ENCODE measurements at regions not wholly inside any gene's neighbourhood (a gene's known extent, or its start where the extent isn't known, plus 50 kb on each side); places are given as distances from the start of the nearest gene placed in this dataset.
"Not testable (repeated sequence)": the region's sequence is repeated elsewhere in the genome, so short reads cannot be mapped to it uniquely, and the experiment has no call there.

DNA sequence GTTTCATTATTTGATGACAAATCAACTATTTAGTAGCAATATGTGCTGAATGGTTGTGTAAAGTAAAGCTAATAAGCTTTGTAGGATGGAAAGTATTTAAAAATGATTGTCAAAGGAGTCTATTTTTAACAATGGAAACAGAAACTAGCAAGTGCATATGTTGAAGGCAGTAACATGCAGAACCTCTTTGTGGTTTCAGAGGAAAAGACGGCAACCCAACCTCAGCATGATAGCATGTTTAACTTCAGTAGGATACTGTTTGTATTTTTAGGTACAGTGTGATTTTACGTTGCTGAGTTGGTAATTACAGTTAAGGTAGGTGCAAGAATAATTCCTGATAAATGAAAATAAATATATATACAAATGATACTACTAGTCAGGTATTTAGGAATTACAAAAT is 545.4 kb downstream of the CDY1 start:
- not testable (repeated sequence) for DNase-seq

DNA sequence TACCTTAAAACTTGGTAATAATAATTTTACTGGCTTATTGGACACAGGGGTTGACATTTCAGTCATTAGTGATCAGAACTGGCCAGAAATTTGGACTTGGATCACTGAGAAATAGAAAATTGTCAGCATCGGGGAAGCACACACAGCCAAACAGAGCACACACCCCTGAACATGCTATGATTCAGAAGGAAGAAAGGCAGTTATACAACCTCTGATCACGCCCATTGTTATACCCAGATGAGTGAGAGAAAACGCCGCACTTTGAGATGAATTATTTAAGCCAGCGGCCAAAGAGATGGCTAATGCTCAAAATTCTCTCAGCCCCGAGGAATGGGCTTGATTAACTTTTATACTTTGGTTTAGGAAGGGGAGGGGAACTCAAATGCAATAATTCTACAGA is 557.4 kb downstream of the CDY1 start:
- DNase-seq, result not testable (repeated sequence)

DNA sequence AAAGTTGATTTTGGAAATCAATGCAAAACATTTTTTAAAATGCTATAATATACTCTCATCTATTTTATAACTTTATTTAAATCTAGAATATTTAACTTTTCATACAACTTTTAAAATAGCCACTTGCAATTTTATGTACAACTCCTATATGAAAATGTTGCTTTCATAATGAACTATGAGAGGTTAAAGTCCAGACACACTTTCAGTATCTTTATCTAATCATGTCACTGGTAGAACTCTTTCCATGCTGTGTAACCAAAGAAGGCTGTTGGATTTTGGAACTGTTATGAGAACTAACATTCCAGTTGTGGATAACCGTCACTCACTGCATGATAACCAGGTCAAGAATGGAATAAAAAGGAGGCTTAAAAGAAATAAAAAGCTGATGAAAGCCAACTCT is 603.1 kb downstream of the CDY1 start:
- DNase-seq, result not testable (repeated sequence)

DNA sequence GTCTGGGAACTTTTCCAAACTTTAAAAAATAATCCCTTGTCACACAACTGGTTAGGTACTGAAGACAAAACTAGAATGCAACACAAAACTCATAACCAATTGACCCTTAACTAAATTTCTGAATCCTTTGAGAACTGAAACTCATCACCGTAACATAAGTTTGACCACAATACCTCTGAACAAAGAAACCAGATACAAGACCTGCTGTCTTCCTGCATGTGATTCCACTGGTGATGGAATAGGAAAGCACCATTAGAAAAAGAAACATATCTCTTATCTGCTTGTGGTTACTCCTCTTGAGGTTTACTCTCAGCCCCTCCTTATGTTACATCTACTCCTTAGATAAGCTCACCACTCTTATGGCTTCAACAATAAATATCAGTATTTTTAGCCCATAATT is 603.6 kb downstream of the CDY1 start:
- not testable (repeated sequence) for DNase-seq

DNA sequence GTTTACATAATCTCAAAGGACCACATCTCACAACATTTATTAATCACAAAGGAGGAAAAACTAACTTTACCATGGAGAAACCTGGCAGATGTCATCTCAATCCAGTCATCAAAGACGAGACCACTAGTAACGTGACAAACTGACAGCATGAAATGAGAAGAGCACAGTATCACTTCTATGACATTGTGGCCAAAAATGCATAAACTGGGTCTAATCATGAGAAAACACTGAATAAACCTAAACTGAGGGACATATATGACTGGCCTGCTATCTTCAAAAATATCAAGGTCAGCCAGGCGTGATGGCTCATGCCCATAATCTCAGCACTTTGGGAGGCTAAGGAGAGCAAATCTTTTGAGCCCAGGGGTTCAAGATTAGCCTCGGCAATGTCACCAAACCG is 619.0 kb downstream of the CDY1 start:
- DNase-seq, result not testable (repeated sequence)

DNA sequence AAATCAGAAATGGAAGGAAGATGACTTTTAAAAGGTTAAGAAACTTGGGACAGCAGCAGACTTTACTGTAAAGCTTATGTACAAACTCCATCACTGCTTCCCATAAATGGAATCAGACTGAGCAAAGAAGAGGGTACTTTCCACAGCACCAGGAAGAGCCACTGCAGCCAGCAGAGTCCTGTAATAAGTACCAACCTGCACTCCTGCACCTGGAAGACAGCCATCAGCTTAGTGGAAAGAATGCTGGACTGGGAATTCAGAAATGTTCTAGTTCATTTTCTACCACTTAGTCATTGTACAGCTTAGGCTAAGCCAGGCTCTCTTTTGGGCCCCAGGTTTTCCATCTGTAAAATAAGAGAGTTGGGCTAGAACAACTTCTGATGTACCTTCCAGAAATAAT is 632.3 kb downstream of the CDY1 start:
- DNase-seq, result not testable (repeated sequence)

DNA sequence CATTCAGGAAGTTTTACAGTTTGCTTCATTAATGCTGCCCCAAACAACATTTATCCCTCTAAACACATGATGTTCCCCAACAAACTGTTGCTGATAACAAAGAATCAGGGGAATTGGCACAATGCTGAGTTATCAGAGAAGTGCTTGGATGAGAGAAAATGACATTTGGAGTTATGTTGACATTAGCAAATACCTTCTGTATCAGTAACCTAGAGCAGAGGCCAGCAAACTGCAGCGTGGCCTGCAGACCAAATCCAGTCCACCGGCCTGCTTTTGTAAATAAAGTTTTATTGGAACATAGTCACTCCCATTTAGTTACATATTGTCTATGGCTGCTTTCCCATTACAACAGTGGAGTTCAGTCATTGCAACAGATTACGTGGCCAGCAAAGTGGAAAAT is 643.5 kb downstream of the CDY1 start:
- DNase-seq, result not testable (repeated sequence)

DNA sequence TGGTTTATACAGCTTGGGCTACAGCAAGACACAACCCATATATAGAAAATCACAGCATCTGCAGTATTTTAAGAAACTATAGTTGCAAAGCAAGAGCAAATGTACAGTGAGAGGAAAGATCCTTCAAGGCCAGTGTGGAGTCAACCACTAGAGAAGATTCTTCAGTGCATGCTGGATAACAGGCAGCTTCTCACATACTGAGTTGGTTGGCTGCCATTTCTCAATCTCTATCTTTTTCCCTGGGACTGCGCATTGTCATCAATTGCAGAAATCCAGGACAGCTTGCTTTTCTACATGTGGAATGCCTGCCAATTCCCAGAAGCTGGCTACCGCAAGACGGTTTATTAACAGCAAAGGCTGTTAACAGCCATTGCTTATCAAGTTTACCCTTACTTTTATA is 646.5 kb downstream of the CDY1 start:
- not testable (repeated sequence) for DNase-seq

DNA sequence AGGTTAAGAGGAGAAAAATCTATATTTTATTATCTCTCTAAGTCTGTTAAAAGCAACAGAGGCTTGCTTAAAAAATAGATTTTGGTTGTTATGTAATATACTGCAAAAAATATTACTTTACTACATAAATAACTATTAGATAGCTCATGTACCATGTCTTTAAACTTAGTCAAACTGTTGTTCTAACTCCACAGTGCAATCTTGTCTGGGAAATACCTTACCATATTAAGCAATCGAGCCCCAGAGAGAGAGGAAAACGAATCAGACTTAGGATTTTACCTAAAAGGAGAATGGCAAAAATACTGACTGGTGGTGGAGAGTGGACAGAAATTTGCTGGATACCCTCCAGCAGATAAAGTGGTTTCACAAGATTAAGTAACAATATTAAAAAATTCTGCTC is 647.0 kb downstream of the CDY1 start:
- not testable (repeated sequence) for DNase-seq

DNA sequence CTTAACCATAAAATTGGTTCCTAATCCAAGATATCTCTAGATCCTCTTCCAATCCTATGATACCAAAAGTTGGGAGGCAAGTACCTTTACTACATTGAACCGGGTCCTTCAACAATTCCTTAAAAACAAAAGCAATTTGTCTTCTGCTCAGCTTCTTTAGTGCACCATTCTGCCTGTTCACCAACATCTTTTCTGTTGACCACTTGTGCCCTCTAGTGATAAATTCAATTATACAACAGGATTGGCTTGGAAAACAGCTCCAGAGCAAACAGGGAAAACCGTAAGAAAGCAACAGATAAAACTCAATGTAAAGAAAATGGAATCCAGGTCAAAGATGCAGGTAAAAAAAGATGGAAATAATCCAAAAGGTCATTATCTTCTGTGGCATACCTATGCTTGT is 651.2 kb downstream of the CDY1 start:
- DNase-seq, result not testable (repeated sequence)

DNA sequence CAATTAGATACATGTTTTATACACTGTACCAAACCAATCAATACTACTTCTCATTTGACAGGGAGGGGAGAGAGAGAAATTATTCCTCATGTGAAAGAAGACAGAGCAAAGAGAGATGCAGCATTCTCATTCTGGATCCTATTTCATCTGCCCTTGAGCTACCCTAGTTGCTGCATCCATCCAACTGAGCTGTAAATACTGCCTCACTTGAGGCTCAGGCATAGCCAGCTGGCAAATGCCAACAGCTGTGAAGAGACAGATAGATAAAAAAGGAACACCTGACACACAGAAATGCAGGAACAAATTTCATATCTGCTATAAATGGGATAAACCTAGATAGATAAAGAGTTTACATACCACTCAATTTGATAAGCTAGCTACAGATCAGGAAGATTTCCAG is 684.1 kb downstream of the CDY1 start:
- not testable (repeated sequence) for DNase-seq

DNA sequence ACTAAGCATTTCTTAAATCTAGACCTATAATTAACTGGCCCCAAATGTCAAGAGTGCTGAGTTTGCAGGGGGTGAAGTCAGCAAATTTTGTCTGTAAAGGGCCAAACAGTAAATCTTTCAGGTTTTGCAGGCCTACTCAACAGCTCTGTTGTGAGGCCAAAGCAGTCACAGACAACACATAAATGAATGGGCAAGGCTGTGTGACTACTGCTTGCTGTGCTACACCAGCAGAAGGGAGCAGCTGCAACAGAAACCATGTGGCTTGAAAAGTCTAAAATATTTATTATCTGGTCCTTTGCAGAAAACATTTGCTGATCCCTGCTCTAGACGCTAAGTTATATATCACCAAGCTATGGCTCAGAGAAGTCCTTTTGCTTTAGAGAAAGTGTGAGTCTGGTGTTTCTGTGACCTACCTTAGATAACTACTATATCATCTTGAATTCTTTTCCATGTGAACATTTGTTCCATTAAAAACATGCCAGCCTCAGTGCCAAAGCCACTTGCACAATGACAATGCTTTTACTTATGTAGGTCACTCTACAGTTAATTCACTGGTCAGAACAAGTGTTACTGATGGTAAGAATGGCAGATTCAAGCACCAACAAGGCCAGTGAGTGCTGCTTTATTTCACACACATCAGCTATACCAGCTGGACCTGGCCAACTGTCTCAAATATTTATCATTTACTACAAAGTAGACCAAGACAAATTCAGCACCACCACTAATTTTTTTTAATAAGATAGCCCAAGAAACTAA is 684.9 kb downstream of the CDY1 start:
- not testable (repeated sequence) for DNase-seq

DNA sequence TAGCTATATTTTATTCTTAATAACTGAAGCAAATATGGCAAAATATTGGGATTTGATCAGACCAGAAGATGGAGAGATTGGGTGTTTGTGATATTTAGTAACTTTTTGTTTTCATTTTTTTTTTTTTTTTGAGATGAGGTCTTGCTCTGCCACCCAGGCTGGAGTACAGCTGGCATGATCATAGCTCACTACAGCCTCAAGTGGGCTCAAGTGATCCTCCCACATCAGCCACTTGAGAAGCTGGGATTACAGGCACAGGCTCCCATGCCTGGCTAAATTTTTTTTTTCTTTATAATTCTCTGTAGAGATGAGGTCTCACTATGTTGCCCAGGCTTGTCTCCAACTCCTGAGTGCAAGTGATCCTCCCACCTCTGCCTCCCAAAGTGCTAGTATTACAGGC is 686.4 kb downstream of the CDY1 start:
- DNase-seq, result not testable (repeated sequence)

DNA sequence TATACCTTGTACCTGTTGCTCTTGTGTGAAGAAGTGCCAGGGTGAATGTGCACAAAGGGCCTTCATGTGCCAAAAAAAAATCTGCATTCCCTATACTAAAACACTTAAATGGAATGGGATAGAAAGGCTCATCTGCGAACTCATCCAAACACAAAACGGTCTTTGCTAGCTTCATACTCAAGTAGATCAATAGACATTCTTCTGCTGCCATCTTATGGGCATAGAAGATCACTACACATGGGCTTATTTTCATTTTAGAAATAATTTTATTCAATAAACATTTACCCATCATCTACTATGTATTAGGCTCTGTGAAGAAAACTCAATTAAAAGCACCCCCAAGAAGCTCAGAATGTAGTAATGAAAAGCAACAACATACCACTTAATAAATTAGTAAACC is 693.1 kb downstream of the CDY1 start:
- DNase-seq, result not testable (repeated sequence)

DNA sequence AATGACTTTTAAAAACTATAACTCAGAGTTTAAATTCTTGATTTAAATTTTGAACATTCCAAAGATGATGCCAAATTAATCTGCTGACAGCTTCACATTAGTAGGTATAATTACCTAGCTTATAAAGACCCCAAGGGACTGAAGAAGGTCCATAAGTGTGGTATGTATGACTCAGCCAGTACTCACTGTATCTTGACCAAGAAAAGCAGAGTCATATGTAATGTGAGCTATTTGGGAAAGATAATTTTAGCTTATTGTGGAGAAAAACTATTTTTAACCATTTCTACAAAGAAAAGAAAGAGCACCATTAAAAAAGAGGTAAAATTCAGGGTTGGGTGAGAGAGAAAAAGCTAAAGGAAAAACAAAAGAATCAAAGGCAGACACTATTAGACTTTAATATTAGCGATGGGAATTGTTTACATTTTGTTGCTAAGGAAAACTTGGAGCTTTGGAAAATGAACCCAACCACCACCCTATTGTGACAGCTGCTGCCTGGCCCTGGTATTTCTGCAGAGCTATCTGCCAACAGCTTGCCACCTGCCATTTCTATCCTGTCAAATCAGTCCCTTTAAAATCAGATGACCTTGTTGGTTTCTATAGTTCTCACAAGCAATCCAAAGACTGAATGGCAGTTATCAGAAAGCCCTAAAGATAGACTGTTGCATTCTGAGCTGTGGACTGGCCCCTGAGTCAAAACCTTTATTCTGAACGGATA is 697.7 kb downstream of the CDY1 start:
- not testable (repeated sequence) for DNase-seq

DNA sequence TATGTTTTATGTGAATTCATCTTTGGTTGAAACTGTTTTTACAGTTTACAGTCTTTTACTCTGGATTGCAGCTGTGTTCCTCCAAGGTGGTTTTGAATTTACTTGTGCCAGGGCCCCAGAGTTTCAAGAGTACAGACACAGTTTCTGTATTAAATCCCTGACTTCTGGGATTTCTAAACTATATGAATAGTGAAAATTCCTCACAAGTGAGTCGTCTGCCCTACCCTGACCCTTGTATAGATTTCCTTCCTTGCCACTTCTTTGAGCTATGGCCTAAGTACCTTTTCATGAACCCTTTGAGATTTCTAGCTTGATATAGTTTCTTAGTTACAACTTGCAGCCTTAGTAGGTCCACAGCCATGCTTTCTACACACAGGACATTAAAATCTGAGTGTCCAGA is 700.8 kb downstream of the CDY1 start:
- DNase-seq, result not testable (repeated sequence)

DNA sequence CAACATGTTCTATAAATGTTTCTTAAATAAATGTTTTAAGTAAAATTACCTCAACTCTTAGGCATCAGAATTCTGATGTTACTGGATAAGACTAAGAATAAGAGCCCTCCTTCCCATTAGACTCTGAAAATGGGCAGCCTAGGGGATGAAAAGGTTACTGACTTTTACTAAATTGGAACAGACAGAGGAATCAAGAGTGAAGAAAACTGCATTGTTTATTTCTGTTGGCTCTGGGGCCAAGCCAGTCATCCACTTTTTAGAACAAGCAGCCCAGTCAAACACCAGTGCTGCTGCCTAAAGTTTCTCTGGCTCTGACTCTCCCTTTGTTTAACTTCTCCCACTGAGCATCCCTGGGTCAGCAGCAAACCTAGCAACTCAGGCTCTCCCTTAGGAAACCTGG is 731.0 kb downstream of the CDY1 start:
- not testable (repeated sequence) for DNase-seq

DNA sequence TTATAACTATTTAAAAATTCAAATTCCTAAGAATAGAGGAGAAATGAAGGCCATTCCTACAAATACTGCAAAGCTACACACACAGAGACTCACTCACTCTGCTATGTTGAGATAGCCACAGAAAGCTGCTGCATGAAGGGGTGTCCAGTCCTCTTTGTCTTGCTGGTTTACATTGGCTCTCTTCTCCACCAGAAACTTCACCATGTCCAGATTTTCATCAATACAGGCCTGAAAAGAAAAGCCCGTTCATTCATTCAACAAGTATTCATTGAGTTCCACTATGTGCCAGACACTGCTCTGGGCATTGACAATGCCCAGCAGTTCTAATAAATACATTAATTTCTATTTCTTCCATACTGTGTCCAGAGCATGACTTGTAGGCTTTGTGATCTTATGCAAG is 732.3 kb downstream of the CDY1 start:
- no peak for DNase-seq

DNA sequence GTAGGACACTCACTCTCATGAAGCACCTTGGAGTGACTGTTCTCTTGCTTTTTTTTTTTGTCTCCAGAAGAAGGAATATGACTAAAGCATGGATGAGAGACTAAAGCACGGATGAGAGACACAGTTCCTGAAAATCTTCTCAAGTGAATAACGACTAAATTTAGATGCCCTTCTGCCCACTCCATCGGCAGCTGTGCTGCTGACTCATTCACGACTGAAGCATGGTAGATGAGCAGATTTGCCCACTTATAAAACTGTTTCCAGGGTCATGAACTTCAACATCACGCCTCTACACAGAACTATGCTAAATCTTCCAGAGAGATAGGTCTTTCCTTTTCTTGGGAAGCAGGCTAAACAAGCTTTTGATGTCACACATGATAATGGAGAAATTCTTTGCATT is 738.0 kb downstream of the CDY1 start:
- not testable (repeated sequence) for DNase-seq

DNA sequence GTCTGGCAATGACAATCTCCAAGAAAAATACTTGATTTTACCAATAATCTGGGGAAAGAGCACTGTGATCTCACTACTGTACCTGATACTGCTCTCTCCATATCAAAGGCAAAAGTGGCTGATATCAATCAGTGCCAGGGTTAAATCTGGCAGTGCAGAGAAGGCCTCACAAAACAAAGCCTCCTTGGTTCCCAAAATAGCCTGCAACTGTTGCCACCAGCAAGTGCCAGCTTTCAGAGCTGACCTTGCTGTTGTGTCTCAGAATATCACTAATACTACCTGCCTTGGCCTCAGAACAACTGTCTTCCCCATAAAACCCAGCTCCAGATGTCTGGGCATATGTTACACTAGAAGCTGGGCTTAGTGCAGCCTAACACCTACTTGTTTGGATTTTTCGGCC is 738.6 kb downstream of the CDY1 start:
- not testable (repeated sequence) for DNase-seq

DNA sequence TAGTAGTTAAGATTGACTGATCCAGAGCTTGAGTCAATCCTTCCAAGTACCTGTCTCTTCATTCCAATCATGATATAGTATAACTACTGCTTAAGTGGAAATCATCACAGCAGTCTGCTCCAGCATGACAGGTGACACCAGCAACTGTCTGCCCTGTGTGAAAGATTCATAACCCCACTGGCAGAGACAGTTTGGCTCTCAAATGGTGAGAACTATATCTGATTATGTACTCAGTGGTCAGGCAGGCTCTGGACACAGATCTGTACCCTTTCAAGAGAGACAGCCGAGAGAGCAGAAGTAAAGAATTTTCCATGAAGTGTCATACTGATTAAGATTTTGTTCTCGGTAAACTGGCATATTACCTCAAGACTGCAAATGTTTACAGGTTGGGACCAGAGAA is 741.5 kb downstream of the CDY1 start:
- not testable (repeated sequence) for DNase-seq

DNA sequence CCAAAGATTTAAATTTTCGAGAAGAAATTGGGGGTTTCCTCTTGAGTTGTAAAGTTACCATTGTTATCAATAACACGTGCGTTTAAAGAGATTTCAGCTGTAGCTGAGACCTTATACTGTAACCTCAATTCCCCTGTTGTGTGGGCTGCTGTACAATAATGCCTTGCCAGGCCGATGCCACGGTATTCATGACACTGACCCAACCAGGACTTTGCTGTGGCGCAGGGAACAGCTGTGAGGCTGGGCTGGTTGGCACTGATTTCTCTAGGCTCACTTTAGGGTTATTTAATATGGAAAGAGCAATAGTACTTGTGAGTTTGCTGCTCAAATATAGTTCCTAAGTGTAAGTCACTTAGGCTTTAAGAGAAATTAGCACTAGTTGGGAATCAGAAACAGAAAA is 744.2 kb downstream of the CDY1 start:
- not testable (repeated sequence) for DNase-seq

DNA sequence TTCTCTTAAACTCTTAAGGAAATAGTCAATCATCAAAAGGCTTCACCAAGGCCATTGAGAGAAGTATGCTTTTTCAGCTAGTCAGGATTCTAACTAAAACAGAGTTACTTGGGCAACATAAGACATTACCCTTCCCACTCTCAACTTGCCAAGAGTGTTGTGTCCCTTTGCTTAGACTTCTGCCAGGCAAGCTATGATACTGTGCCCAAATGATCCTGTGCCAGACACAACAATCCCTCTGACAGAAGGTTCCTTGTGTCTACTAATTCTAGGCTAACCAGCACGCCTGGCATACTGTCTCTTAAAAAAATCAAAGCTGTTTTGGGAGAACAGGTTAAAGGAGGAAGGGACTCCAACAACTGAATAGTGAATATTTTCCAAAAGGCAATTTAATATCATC is 750.6 kb downstream of the CDY1 start:
- DNase-seq, result not testable (repeated sequence)

DNA sequence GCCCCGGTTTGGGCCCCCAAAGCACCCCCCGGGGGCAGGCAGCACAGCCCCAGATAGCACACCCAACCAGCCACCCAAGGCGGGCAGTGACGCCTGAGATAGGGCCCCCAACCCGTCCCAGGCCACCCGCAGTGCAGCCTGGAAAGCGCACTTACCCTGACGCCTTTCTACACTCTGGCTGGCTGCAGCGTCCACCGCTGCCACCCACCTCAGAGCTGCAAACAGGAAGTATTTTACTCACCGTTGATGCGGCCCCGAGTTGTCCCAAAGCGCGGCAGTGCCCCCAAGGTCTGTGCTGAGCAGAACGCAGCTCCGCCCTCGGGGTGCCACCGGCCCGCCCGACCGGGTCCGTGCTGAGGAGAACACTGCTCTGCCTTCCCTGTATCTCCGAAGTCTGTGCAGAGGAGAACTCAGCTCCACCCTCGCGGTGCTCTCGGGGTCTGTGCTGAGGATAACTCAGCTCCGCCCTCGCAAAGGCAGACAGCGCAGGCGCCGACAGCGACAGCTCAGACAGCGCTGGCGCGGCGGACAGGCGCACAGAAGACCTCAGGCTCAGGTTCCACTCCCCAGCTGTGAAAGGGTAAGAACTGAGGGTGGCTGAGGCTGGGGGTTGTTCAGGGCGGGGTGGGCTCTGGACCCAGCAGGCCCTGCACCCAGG is 786.9 kb downstream of the CDY1 start:
- peak; percentile 1 for DNase-seq

Data from CD4-positive, alpha-beta T cell treated with Interleukin-6 for 4 hours (primary cell).